Adipocyte (in vitro differentiated cells): ENCODE measurements at regions not wholly inside any gene's neighbourhood (a gene's known extent, or its start where the extent isn't known, plus 50 kb on each side); places are given as distances from the start of the nearest gene placed in this dataset.
A peak's percentile ranks its signal among the peaks of the same experiment; 100 is the strongest.

Experiments used
- DNase-seq: peaks from one replicate; pipeline ENCODE4 v3.0.0-alpha.2; 2015; ENCODE audit warnings: low read depth
- H3K27me3 ChIP-seq: replicated peaks from 2 replicates; pipeline ENCODE4 v1.7.0; 2013; ENCODE audit warnings: mild to moderate bottlenecking, low read length, moderate library complexity; ENCODE audit not compliant: control insufficient read depth, insufficient read depth
- H3K36me3 ChIP-seq: 2 replicates; pipeline ENCODE4 v1.7.0; 2013; ENCODE audit warnings: low read length, mild to moderate bottlenecking, moderate library complexity; ENCODE audit not compliant: control insufficient read depth, insufficient read depth, severe bottlenecking
- H3K4me1 ChIP-seq: 2 replicates; pipeline ENCODE4 v1.7.0; 2013; ENCODE audit warnings: mild to moderate bottlenecking, low read length, moderate library complexity; ENCODE audit not compliant: control insufficient read depth, insufficient read depth
- H3K4me3 ChIP-seq: 2 replicates; pipeline ENCODE4 v1.7.0; 2013; ENCODE audit warnings: mild to moderate bottlenecking, low read length, moderate library complexity
- H3K9ac ChIP-seq: 2 replicates; pipeline ENCODE4 v1.7.0; 2013; ENCODE audit warnings: mild to moderate bottlenecking, low read length, moderate library complexity
- H3K9me3 ChIP-seq: 2 replicates; pipeline ENCODE4 v1.7.0; 2013; ENCODE audit warnings: mild to moderate bottlenecking, low read length, moderate library complexity; ENCODE audit not compliant: control insufficient read depth

GRCh38 chr1:199644912-199645311, 382.6 kb upstream of the NR5A2 start:
- Histone ChIP-seq H3K27me3 (no peaks in the 10 kb centered on the region), H3K36me3 (no peaks in the 10 kb centered on the region), H3K4me3 (no peak overlapping the region), H3K9ac (no peak overlapping the region), H3K4me1 (no peaks in the 10 kb centered on the region), H3K9me3 (no peaks in the 10 kb centered on the region)
- DNase-seq = no peak

GRCh38 chr1:199646761-199647160, 380.7 kb upstream of the NR5A2 start:
- Histone ChIP-seq H3K4me3 (no peak overlapping the region), H3K9me3 (no peaks in the 10 kb centered on the region), H3K36me3 (no peaks in the 10 kb centered on the region), H3K27me3 (no peaks in the 10 kb centered on the region), H3K4me1 (no peaks in the 10 kb centered on the region), H3K9ac (no peak overlapping the region)
- DNase-seq = no peak

- DNase-seq = no peak
- H3K9ac ChIP-seq = no peak overlapping the region
- no peaks in the 10 kb centered on the region for H3K36me3 ChIP-seq
- no peaks in the 10 kb centered on the region for H3K9me3 ChIP-seq
- no peaks in the 10 kb centered on the region for H3K4me1 ChIP-seq
- H3K4me3 ChIP-seq = no peak overlapping the region
- H3K27me3 ChIP-seq = no peaks in the 10 kb centered on the region
Observed at GRCh38 chr1:199657449-199657848, 370.1 kb upstream of the NR5A2 start.

DNA sequence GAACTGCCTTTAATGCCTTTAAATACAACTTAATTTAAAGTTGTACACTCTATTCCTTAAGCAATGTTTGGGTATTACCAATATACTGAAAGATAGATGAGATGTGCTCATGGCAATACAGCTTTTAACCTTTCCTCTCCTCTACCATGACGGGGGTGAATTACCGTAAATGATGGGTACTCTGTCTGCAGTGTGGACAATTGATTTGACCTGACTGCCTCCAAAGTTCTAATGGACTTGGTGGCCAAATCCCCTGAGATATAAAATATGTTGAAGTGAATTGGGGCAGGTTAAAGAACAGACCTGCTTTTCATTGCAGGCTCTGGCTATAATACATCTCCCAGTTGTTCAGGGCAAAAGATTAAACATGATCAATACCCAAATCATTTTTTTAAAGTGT, 367.4 kb upstream of the NR5A2 start:
- Histone ChIP-seq H3K4me1 (no peaks in the 10 kb centered on the region), H3K4me3 (no peak overlapping the region), H3K27me3 (no peaks in the 10 kb centered on the region), H3K36me3 (no peaks in the 10 kb centered on the region), H3K9ac (no peak overlapping the region), H3K9me3 (no peaks in the 10 kb centered on the region)
- DNase-seq = no peak

DNA sequence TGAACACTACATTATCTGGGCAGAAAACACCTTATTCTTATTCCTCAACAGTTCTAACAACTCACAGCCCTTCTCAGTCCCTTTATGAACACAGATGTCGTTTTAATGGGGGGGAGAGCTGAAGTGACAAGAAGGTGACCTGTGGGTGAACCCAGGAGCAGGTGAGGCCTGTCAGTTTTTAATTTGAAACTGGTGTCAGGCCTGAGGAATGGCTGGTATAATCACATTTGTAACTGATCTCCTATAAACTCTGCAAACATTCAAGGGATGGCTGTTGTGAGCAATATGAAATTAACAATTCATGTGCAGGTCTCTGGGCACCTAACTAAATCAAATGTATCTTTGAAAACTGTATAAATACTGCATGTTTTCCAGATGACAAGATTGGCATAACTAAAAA, 362.1 kb upstream of the NR5A2 start:
- no peaks in the 10 kb centered on the region for H3K4me1 ChIP-seq
- H3K36me3 ChIP-seq = no peaks in the 10 kb centered on the region
- H3K9me3 ChIP-seq = no peaks in the 10 kb centered on the region
- DNase-seq = no peak
- no peak overlapping the region for H3K9ac ChIP-seq
- H3K27me3 ChIP-seq = no peaks in the 10 kb centered on the region
- no peak overlapping the region for H3K4me3 ChIP-seq

GRCh38 chr1:199667089-199667488, 360.4 kb upstream of the NR5A2 start:
- H3K4me3 ChIP-seq = no peak overlapping the region
- no peaks in the 10 kb centered on the region for H3K4me1 ChIP-seq
- no peak overlapping the region for H3K9ac ChIP-seq
- H3K36me3 ChIP-seq = no peaks in the 10 kb centered on the region
- H3K27me3 ChIP-seq = no peaks in the 10 kb centered on the region
- DNase-seq = no peak
- H3K9me3 ChIP-seq = no peaks in the 10 kb centered on the region

DNA sequence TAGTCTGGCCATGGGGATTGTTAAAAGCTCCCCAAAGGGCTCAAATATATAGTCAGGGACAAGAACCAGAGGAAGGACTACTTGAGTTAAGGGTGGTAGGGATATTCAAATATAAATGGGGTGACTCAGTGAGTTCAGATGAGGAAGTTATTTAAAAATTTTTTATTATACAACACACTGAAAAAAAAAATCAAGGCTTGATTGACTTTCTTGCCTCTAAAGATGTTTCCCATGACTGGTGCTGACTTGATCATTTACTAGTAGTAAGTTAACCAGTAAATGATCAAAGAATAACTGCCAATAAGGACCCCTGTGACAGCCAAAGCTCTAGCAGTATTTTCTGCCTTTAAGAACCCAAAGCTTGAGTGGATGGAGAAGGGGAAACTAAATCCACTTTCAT, 357.6 kb upstream of the NR5A2 start:
- no peaks in the 10 kb centered on the region for H3K4me1 ChIP-seq
- H3K36me3 ChIP-seq = no peaks in the 10 kb centered on the region
- H3K27me3 ChIP-seq = no peaks in the 10 kb centered on the region
- no peaks in the 10 kb centered on the region for H3K9me3 ChIP-seq
- no peak overlapping the region for H3K9ac ChIP-seq
- H3K4me3 ChIP-seq = no peak overlapping the region
- DNase-seq = no peak

DNA sequence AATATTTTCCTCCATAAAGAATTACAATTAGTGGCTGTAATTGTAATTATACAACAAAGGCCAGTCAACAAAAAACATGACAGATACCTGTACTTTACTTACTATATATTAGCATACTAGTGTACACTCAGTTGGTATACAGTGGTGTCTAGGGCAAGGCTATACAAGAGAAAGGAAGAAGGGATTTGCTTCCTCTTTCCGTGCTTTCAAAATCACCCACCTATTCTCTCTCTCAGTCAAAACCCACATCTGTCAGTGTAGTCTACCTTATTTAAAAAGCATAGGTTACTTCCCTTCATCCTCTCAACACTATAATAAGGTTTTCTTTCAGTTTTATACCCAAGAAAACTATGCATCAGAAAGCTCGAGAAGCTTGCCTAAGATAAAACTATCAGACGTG, 355.8 kb upstream of the NR5A2 start:
- H3K4me3 ChIP-seq = no peak overlapping the region
- H3K4me1 ChIP-seq = no peaks in the 10 kb centered on the region
- no peak overlapping the region for H3K9ac ChIP-seq
- no peaks in the 10 kb centered on the region for H3K27me3 ChIP-seq
- no peak for DNase-seq
- H3K36me3 ChIP-seq = no peaks in the 10 kb centered on the region
- no peaks in the 10 kb centered on the region for H3K9me3 ChIP-seq

GRCh38 chr1:199675937-199676336, 351.6 kb upstream of the NR5A2 start:
- Histone ChIP-seq H3K9me3 (no peaks in the 10 kb centered on the region), H3K4me1 (no peaks in the 10 kb centered on the region), H3K4me3 (no peak overlapping the region), H3K27me3 (no peaks in the 10 kb centered on the region), H3K36me3 (no peaks in the 10 kb centered on the region), H3K9ac (no peak overlapping the region)
- DNase-seq = no peak

DNA sequence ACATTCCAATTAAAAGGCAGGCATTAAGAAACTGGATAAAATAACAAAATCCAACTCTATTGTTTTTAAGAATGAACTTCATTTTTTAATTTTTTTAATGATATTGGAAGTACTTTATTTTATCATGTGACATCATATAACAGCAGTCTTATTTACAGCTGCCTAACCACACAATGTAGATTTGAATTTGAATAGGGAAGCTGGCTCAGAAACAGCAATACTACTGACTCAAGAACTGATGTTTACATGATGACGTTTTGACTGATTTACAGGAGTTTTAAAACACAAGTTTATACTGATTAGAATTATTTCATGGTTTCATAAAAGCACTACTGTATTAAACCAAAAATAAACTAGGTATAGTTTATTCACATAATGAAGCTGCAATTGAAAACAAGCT, 348.7 kb upstream of the NR5A2 start:
- Histone ChIP-seq H3K4me1 (no peaks in the 10 kb centered on the region), H3K9ac (no peak overlapping the region), H3K4me3 (no peak overlapping the region), H3K36me3 (no peaks in the 10 kb centered on the region), H3K27me3 (no peaks in the 10 kb centered on the region), H3K9me3 (no peaks in the 10 kb centered on the region)
- no peak for DNase-seq

DNA sequence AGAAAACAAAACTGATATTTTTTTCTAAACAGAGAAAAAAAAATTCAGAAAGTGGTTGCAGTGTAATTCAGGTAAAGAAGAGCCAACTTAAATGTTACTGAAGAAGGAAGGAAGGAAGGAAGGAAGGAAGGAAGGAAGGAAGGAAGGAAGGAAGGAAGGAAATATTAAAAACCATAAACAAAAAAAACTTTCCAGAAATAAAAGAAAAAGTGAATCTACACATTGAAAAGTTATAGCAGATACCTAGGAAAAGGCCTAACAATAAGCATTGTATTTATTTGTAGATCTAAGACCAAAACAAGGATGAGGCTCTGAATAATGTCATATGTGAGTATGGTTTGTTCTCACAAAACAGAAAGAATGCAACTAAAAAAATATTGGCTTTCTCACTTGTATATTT, 345.4 kb upstream of the NR5A2 start:
- Histone ChIP-seq H3K4me1 (peaks cover 13% of the 10 kb centered on the region), H3K27me3 (no peaks in the 10 kb centered on the region), H3K9ac (no peak overlapping the region), H3K4me3 (no peak overlapping the region), H3K9me3 (no peaks in the 10 kb centered on the region), H3K36me3 (no peaks in the 10 kb centered on the region)
- DNase-seq = no peak

DNA sequence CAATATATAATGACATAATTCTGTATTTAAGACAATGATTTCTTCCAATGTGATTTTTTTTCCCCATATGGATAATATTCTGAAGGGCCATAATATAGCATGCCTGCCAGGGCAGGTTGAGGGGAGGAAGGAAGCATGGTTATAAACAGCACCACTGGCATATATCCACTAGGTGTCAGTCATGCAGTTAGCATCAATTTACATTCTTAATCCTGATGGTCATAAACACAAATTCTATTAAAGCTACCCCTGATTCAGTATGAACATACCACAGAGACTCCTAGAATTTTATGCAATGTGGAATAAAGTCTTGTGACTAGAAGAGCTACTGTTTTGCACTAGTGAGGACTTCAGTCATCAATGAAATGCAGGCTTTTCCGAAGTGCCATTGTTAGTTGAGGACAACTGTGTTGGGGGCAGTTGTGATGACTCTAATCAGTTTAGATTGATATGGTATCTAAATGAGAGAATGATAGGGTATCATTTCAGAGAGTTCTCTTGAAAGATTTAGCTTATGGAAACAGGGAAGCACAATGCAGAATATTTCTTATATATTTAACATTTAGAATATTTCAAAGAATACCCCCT, 342.7 kb upstream of the NR5A2 start:
- H3K4me3 ChIP-seq = peak overlapping the region; percentile 9
- no peaks in the 10 kb centered on the region for H3K9me3 ChIP-seq
- H3K9ac ChIP-seq = no peak overlapping the region
- H3K4me1 ChIP-seq = peaks cover 17% of the 10 kb centered on the region
- DNase-seq = peak; percentile 85
- no peaks in the 10 kb centered on the region for H3K27me3 ChIP-seq
- H3K36me3 ChIP-seq = no peaks in the 10 kb centered on the region
